ENCODE measurements at regions not wholly inside any gene's neighbourhood (a gene's known extent, or its start where the extent isn't known, plus 50 kb on each side); places are given as distances from the start of the nearest gene placed in this dataset.

GRCh38 chr14:31960039-31960438 lies 117.1 kb upstream of the ARHGAP5 start:
- TF ChIP-seq ZBTB1 (tag by site-specific recombination; IDR thresholded peaks at IDR 0.05) (no peak), KLF10 (tag by site-specific recombination; IDR thresholded peaks at IDR 0.05) (no peak), ZNF10 (tag by site-specific recombination; IDR thresholded peaks at IDR 0.05) (no peak), ZNF121 (tag by site-specific recombination; IDR thresholded peaks at IDR 0.05) (no peak), ZNF404 (tag by site-specific recombination; IDR thresholded peaks at IDR 0.05) (no peak), MYNN (tag by site-specific recombination; IDR thresholded peaks at IDR 0.05; ENCODE audit: borderline replicate concordance) (no peak), ZNF548 (tag by site-specific recombination; IDR thresholded peaks at IDR 0.05) (no peak), ZNF701 (tag by site-specific recombination; IDR thresholded peaks at IDR 0.05) (no peak)
- TF ChIP-seq, protein P1, sequence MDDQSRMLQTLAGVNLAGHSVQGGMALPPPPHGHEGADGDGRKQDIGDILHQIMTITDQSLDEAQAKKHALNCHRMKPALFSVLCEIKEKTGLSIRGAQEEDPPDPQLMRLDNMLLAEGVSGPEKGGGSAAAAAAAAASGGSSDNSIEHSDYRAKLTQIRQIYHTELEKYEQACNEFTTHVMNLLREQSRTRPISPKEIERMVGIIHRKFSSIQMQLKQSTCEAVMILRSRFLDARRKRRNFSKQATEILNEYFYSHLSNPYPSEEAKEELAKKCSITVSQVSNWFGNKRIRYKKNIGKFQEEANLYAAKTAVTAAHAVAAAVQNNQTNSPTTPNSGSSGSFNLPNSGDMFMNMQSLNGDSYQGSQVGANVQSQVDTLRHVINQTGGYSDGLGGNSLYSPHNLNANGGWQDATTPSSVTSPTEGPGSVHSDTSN (CRISPR knock-in tag; IDR thresholded peaks at IDR 0.05): no peak
- TF ChIP-seq, protein P2, sequence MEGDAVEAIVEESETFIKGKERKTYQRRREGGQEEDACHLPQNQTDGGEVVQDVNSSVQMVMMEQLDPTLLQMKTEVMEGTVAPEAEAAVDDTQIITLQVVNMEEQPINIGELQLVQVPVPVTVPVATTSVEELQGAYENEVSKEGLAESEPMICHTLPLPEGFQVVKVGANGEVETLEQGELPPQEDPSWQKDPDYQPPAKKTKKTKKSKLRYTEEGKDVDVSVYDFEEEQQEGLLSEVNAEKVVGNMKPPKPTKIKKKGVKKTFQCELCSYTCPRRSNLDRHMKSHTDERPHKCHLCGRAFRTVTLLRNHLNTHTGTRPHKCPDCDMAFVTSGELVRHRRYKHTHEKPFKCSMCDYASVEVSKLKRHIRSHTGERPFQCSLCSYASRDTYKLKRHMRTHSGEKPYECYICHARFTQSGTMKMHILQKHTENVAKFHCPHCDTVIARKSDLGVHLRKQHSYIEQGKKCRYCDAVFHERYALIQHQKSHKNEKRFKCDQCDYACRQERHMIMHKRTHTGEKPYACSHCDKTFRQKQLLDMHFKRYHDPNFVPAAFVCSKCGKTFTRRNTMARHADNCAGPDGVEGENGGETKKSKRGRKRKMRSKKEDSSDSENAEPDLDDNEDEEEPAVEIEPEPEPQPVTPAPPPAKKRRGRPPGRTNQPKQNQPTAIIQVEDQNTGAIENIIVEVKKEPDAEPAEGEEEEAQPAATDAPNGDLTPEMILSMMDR (tag by site-specific recombination; IDR thresholded peaks at IDR 0.05): no peak
- TF ChIP-seq, protein P3, sequence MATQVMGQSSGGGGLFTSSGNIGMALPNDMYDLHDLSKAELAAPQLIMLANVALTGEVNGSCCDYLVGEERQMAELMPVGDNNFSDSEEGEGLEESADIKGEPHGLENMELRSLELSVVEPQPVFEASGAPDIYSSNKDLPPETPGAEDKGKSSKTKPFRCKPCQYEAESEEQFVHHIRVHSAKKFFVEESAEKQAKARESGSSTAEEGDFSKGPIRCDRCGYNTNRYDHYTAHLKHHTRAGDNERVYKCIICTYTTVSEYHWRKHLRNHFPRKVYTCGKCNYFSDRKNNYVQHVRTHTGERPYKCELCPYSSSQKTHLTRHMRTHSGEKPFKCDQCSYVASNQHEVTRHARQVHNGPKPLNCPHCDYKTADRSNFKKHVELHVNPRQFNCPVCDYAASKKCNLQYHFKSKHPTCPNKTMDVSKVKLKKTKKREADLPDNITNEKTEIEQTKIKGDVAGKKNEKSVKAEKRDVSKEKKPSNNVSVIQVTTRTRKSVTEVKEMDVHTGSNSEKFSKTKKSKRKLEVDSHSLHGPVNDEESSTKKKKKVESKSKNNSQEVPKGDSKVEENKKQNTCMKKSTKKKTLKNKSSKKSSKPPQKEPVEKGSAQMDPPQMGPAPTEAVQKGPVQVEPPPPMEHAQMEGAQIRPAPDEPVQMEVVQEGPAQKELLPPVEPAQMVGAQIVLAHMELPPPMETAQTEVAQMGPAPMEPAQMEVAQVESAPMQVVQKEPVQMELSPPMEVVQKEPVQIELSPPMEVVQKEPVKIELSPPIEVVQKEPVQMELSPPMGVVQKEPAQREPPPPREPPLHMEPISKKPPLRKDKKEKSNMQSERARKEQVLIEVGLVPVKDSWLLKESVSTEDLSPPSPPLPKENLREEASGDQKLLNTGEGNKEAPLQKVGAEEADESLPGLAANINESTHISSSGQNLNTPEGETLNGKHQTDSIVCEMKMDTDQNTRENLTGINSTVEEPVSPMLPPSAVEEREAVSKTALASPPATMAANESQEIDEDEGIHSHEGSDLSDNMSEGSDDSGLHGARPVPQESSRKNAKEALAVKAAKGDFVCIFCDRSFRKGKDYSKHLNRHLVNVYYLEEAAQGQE (tag by site-specific recombination; IDR thresholded peaks at IDR 0.05): no peak

Data from HEK293 (cell line).